ENCODE measurements at regions not wholly inside any gene's neighbourhood (a gene's known extent, or its start where the extent isn't known, plus 50 kb on each side); places are given as distances from the start of the nearest gene placed in this dataset.
A peak's percentile ranks its signal among the peaks of the same experiment; 100 is the strongest.
"Not testable (repeated sequence)": the region's sequence is repeated elsewhere in the genome, so short reads cannot be mapped to it uniquely, and the experiment has no call there.

GRCh38 chr14:46596236-46596635 lies 55.3 kb downstream of the RPL10L start:
- ATAC-seq (no peak), DNase-seq (no peak)

- DNase-seq, result no peak
- ATAC-seq, result no peak
These were observed 68.8 kb downstream of the RPL10L start for GRCh38 chr14:46582826-46583225.

- DNase-seq (peak; percentile 4), ATAC-seq (no peak)
These were observed 70.4 kb downstream of the RPL10L start for GRCh38 chr14:46581036-46581671.

- DNase-seq (no peak), ATAC-seq (no peak)
These were observed 76.6 kb downstream of the RPL10L start for GRCh38 chr14:46574978-46575375.

GRCh38 chr14:46574221-46574977 lies 77.2 kb downstream of the RPL10L start:
- no peak for DNase-seq
- ATAC-seq, result no peak

GRCh38 chr14:46573498-46573897 lies 78.1 kb downstream of the RPL10L start:
- no peak for ATAC-seq
- DNase-seq, result no peak

GRCh38 chr14:46571970-46572369 lies 79.6 kb downstream of the RPL10L start:
- DNase-seq (no peak), ATAC-seq (no peak)

- not testable (repeated sequence) for ATAC-seq, DNase-seq
These were observed 83.4 kb downstream of the RPL10L start for GRCh38 chr14:46568161-46568560.

GRCh38 chr14:46550836-46551235 lies 100.7 kb downstream of the RPL10L start:
- ATAC-seq (no peak), DNase-seq (no peak)

- no peak for DNase-seq
- ATAC-seq, result no peak
These were observed 110.6 kb downstream of the RPL10L start for GRCh38 chr14:46540986-46541385.

GRCh38 chr14:46519121-46519520 lies 132.5 kb downstream of the RPL10L start:
- ATAC-seq (no peak), DNase-seq (no peak)

- DNase-seq, ATAC-seq: not testable (repeated sequence)
These were observed 142.8 kb downstream of the RPL10L start for GRCh38 chr14:46508752-46509151.

GRCh38 chr14:46499521-46499920 lies 152.1 kb downstream of the RPL10L start:
- no peak for ATAC-seq
- DNase-seq, result no peak

- DNase-seq (no peak), ATAC-seq (no peak)
These were observed 155.2 kb downstream of the RPL10L start for GRCh38 chr14:46496409-46496808.

GRCh38 chr14:46490238-46490685 lies 161.3 kb downstream of the RPL10L start:
- ATAC-seq, result no peak
- no peak for DNase-seq

- DNase-seq (no peak), ATAC-seq (no peak)
These were observed 163.2 kb downstream of the RPL10L start for GRCh38 chr14:46488374-46488773.

- DNase-seq (no peak), ATAC-seq (no peak)
These were observed 163.8 kb downstream of the RPL10L start for GRCh38 chr14:46487582-46488350.

- ATAC-seq (no peak), DNase-seq (no peak)
These were observed 169.4 kb downstream of the RPL10L start for GRCh38 chr14:46482200-46482599.

- DNase-seq (no peak), ATAC-seq (no peak)
These were observed 170.8 kb downstream of the RPL10L start for GRCh38 chr14:46480817-46481216.

GRCh38 chr14:46472261-46472660 lies 179.3 kb downstream of the RPL10L start:
- ATAC-seq (no peak), DNase-seq (no peak)

GRCh38 chr14:46464341-46464740 lies 187.2 kb downstream of the RPL10L start:
- DNase-seq (no peak), ATAC-seq (no peak)

- no peak for DNase-seq
- no peak for ATAC-seq
These were observed 199.8 kb downstream of the RPL10L start for GRCh38 chr14:46451800-46452199.

GRCh38 chr14:46444666-46445065 lies 206.9 kb downstream of the RPL10L start:
- DNase-seq (no peak), ATAC-seq (no peak)

Measured in stimulated activated naive CD8-positive, alpha-beta T cell treated with anti-CD3 and anti-CD28 coated beads, Interleukin-15, Interleukin-2, amounts not matched to agents 100 U/mL and 50 U/mL, for 24 hours (primary cell).